NB4 (cell line): ENCODE measurements at regions not wholly inside any gene's neighbourhood (a gene's known extent, or its start where the extent isn't known, plus 50 kb on each side); places are given as distances from the start of the nearest gene placed in this dataset.

Experiments used
- DNase-seq: peaks from one replicate; pipeline ENCODE4 v3.0.0; 2010; ENCODE audit warnings: low read depth
- H3K4me3 ChIP-seq: one replicate; pipeline ENCODE4 v1.5.1; 2011; ENCODE audit warnings: mild to moderate bottlenecking, low read depth, low read length, moderate library complexity
- MAX ChIP-seq: IDR thresholded peaks from 2 replicates; pipeline ENCODE4 v1.6.1; 2011; ENCODE audit warnings: low read depth, low read length
- MYC ChIP-seq: IDR thresholded peaks from 2 replicates; pipeline ENCODE4 v1.6.1; 2011; ENCODE audit warnings: low read depth, low read length
- POLR2A ChIP-seq: IDR thresholded peaks from 2 replicates; pipeline ENCODE4 v1.6.1; 2011; ENCODE audit warnings: mild to moderate bottlenecking; ENCODE audit not compliant: insufficient read length; ENCODE audit errors: extremely low read depth
- TF ChIP-seq, protein P1 (sequence below): IDR thresholded peaks from one replicate; pipeline ENCODE4 v1.5.1; 2012; ENCODE audit warnings: low read depth, low read length

DNA sequence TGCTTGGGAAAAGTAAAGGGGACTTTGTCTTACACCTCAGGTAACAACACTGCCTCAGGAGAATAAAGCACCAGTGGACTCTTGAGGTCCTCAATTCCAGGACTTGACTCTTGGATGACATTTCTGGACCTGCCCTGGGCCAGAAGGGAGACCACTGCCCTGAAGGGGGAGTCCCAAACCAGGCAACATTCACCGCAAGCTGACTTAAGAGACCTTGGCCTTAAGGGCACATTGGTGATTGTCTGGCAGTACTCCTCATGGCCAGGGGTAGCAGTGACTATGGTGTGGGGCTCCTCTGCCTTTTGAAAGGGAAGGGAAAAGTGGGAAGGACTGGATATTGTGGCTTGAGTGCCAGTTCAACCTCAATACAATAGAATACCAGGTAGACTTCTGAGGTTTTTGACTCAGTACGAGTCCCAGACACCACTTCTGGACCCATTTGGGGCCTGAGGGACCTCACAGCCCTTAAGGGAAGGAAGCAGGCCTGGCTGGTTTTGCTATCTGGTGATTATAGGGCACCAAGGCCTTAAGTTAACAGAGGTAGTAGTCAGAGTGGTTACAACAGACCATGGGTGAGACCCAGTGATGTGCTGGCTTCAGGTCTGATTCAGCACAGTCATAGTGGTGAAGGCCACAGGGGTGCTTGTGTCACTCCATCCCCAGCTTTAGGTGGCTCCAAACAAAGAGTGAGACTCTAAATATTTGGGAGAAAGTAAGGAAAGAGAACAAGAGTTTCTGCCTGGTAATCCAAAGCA, 121.2 kb upstream of the TET2 start:
- DNase-seq = peak; percentile 19
- H3K4me3 ChIP-seq = no peak overlapping the region
- TF ChIP-seq, protein P1, sequence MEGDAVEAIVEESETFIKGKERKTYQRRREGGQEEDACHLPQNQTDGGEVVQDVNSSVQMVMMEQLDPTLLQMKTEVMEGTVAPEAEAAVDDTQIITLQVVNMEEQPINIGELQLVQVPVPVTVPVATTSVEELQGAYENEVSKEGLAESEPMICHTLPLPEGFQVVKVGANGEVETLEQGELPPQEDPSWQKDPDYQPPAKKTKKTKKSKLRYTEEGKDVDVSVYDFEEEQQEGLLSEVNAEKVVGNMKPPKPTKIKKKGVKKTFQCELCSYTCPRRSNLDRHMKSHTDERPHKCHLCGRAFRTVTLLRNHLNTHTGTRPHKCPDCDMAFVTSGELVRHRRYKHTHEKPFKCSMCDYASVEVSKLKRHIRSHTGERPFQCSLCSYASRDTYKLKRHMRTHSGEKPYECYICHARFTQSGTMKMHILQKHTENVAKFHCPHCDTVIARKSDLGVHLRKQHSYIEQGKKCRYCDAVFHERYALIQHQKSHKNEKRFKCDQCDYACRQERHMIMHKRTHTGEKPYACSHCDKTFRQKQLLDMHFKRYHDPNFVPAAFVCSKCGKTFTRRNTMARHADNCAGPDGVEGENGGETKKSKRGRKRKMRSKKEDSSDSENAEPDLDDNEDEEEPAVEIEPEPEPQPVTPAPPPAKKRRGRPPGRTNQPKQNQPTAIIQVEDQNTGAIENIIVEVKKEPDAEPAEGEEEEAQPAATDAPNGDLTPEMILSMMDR = no peak
- no peak for TF ChIP-seq POLR2A
- no peak for TF ChIP-seq MAX
- no peak for TF ChIP-seq MYC

DNA sequence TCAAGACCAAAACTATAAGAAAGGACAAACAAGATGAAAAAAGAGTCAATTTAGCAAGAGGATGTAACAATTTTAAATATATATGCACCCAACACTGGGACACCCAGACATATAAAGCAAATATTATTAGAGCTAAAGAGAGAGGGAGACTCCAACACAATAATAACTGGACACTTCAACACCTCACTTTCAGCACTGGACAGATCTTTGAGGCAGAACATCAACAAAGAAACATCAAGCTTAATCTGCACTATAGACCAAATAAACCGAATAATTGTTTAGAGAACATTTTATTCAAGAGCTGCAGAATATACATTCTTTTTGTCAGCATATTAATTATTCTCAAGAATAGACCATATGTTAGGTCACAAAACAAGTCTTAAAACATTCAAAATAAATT, 109.7 kb upstream of the TET2 start:
- DNase-seq = no peak
- TF ChIP-seq MAX (no peak), POLR2A (no peak), MYC (no peak)
- TF ChIP-seq, protein P1 = no peak

GRCh38 chr4:105042451-105042850, 104.2 kb upstream of the TET2 start:
- no peak overlapping the region for H3K4me3 ChIP-seq
- DNase-seq = no peak

More for the DNA sequence above, 109.7 kb upstream of the TET2 start:
- no peak overlapping the region for H3K4me3 ChIP-seq

DNA sequence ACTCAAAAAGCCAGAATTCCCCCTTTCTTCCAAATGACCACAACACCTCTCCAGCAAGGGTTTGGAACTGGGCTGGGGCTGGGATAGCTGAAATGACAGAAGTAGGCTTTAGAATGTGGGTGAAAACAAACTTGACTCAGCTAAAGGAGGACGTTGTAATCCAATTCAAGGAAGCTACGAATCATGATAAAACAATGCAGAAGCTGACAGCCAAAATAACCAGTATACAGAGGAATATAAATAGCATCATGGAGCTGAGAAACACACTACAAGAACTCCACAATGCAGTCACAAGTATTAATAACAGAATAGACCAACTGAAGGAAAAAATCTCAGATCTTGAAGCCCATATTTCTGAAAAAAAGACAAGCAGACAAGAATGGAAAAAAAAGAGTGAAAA, 95.8 kb upstream of the TET2 start:
- H3K4me3 ChIP-seq = no peak overlapping the region
- no peak for DNase-seq
- no peak for TF ChIP-seq MAX
- TF ChIP-seq MYC = no peak
- TF ChIP-seq, protein P1 = no peak
- no peak for TF ChIP-seq POLR2A

More at GRCh38 chr4:105042451-105042850, 104.2 kb upstream of the TET2 start:
- TF ChIP-seq, protein P1 = no peak
- no peak for TF ChIP-seq MYC
- TF ChIP-seq MAX = no peak

DNA sequence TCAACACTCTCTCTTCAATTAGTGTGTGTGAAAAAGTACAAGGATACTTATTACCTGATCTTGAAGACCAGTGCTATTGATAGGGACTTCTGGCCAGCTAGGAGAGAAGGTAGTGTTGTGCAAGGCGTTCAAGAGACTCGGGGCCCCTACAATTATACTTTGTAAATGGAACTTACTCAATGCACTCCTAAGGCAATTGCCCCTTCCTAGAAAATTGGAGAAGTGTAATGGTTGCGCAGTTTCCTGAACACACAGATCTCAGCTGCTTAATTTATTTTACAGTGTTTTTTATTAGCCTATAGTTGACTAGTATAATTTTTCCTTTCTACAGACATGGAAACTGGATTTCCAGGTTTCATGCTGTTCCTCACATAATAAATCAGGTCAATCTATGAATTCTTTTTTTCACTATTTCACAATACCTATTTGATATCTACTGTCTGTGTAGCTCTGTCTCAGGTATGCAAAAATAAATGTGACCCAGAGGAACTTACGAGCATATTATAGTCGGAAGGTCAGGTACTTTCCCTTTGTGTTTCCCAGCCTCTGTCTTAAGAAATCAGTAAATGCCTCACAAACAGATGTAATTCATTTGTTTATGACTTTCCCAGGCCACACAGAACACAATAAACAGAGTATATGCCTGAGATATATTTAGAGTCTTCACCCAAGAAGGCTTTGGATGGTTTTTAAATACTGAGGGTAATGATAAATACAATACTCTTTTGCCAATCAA, 89.1 kb upstream of the TET2 start:
- TF ChIP-seq MYC (no peak), POLR2A (no peak), MAX (no peak)
- TF ChIP-seq, protein P1 = no peak
- peak; percentile 83 for DNase-seq
- no peak overlapping the region for H3K4me3 ChIP-seq
